ENCODE measurements at regions not wholly inside any gene's neighbourhood (a gene's known extent, or its start where the extent isn't known, plus 50 kb on each side); places are given as distances from the start of the nearest gene placed in this dataset.

DNA sequence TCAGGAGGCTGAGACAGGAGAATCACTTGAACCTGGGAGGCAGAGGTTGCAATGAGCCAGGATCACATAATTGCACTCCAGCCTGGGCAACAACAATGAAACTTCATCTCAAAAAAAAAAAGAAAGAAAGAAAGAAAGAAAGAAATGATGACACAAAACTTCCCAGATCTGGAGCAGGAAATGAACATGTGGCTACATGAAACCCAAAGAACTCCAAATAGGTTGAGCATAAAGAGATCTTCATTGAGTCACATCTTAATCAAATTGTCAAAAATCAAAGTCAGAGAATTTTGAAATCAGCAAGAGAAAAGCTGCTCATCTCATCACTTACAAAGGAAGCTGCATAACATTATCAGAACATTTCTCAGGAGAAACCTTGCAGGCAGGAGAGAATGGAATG lies 247.0 kb downstream of the IBTK start:
- TF ChIP-seq, protein P1, sequence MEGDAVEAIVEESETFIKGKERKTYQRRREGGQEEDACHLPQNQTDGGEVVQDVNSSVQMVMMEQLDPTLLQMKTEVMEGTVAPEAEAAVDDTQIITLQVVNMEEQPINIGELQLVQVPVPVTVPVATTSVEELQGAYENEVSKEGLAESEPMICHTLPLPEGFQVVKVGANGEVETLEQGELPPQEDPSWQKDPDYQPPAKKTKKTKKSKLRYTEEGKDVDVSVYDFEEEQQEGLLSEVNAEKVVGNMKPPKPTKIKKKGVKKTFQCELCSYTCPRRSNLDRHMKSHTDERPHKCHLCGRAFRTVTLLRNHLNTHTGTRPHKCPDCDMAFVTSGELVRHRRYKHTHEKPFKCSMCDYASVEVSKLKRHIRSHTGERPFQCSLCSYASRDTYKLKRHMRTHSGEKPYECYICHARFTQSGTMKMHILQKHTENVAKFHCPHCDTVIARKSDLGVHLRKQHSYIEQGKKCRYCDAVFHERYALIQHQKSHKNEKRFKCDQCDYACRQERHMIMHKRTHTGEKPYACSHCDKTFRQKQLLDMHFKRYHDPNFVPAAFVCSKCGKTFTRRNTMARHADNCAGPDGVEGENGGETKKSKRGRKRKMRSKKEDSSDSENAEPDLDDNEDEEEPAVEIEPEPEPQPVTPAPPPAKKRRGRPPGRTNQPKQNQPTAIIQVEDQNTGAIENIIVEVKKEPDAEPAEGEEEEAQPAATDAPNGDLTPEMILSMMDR (IDR thresholded peaks at IDR 0.05; ENCODE audit: borderline replicate concordance, extremely low read depth, low read length, poor library complexity, severe bottlenecking), result no peak
- TF ChIP-seq EZH2 (IDR thresholded peaks at IDR 0.05; ENCODE audit: borderline replicate concordance, low read depth, low read length, severe bottlenecking), result no peak

Data from DND-41 (cell line).